Eye (tissue), 1 donor: ENCODE measurements at regions not wholly inside any gene's neighbourhood (a gene's known extent, or its start where the extent isn't known, plus 50 kb on each side); places are given as distances from the start of the nearest gene placed in this dataset.

Experiments
- DNase-seq: peaks from one replicate; pipeline ENCODE4 v3.0.0-alpha.2; 2015

DNA sequence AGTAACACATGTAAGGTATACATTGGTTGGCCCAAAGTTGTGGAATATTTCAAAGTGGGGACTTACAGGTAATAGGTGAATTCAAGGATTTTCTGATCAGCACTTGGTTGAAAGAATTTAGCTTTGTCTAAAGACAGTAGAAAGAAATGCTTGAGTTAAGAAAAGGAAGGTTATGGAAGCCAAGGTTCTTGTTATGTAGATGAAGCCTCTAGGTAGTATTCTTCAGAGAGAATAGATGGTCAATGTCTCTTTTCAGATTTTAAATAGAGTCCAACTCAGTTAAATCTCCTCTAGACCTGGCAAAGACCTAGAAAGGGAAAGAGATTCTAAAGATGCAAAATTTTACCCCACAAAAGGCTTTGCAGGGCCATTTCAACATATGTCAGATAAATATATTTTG lies 157.4 kb downstream of the ANKRD30B start:
- no peak for DNase-seq

DNA sequence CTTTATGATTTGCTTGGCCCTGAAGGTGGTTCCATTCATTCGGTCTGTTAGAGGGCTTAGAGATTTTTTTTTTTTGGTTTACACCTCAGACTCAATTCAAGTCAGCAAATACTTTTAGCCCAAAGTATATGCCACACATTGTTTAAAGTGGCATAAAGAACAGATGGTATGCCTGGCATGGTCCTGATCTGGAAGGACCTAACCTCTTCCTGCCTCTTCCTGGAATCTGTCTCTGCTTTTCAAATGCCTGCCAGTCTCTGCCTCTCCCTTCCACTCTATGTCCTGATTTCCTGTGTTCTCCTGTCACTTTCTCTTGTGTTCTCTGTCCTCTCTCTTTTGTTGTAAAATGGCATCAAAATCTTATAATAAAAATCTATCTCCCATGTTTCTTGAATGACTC lies 158.0 kb downstream of the ANKRD30B start:
- no peak for DNase-seq

DNA sequence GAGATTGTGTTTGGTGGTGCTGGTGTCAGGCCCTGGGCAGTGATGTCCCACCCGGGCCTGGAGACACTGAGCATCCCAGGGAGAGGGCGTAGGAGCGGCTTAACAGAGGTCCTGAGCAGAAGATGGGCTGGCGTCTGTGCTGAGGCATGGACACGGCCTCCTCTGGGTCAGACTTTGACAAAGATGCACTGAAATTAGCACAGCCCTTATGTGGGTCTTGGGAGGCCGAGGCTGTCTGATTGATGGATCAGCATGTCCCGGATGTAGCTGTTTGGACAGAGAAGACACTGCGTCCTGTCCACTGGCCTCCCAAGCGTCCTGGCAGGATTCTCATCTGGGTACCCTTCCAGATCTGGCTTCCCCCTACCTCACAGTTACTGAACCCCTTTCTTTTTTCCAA lies 159.4 kb downstream of the ANKRD30B start:
- DNase-seq = no peak

DNA sequence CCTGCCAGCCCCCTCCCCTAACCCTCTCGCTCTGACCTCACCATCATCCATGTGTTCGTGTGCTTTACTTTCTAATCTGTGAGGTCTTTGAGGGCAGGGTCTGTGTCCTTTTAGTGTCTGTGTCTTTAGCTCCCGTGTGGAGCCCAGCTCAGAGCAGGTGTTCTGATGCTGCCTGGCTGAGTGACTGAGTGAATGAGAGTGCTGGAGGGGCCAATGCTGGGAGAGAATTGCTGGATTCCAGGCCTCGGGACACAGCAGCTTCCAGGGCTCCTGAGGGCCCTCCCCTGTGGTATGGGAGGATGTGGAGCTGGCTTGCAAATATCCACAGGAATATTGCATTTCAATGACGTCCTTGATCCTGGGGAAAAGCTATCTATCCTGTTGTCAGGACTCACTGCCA lies 160.6 kb downstream of the ANKRD30B start:
- no peak for DNase-seq

DNA sequence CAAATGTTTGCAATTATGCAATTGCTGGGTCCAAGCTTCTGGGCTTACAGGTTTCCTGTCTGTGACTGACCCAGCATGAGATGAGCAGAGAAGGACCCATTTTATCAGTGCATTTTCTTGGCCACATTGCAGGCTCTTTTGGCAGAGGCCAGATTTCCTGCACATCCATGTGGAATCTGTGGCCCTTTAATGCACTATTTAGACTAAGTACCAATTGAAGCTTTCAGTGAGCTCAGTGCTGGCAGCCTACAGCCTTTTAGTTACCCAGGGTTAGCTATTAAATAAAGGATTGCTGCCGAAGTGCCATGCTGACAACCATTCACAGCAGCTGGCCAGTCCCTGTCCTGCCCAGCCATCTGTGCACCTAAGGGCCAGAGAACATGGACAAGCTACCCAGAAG lies 165.0 kb downstream of the ANKRD30B start:
- DNase-seq = no peak

DNA sequence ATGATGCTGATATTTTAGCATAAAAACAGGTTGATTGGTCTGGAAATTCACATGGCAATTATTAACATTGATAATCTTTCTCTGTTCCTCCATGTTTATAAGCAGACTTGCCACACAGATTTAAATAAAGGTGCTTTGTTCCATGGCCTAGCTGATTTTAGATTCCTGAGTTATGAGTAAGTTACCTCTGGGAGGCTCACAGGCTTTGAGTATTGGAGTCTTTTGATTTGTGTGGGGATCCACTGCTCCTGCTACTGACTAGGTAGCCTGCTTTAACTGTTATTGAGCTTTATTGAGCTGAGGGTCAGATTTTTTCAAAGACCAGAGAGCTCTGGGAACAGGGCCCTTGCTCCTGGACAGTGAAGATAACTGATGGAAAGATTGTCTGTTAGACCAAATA lies 166.1 kb downstream of the ANKRD30B start:
- no peak for DNase-seq

DNA sequence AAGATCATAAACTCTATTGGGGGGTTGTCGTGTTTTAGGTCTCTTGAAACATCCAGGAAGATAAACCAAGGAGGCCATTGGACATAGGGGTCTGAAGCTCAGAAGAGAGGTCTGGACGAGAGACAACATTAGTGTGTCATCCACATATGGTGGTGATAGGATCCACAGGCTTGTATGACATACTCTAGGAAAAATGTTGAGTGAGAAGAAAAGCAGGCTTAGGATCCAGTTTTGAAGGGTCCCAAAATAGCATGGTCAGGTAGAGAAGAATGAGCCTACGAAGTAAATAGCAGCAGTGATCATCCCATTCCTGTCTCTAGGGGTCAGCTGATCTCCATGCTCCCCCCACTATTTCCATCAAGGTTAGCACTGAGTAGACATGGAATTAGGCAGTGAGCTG lies 166.8 kb downstream of the ANKRD30B start:
- no peak for DNase-seq

DNA sequence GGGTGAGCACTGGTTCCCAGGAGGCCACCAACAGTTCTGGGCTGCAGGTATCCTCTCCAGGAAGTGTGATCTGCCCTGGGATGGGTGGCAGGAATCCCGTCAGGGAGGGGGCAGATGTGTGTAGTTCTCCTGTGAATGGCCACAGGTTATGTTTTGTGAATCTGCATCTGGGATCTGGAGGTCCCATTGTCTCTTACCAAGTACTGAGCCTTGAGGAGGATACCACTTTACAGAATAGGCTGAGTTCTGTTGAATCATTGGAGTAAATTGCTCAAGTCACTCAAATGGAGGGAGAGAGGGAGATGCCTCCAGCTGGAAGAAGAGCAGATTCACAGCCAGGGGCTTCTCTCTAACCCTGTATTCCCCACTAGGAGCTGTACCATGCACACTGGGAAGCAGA lies 168.2 kb downstream of the ANKRD30B start:
- DNase-seq = no peak

DNA sequence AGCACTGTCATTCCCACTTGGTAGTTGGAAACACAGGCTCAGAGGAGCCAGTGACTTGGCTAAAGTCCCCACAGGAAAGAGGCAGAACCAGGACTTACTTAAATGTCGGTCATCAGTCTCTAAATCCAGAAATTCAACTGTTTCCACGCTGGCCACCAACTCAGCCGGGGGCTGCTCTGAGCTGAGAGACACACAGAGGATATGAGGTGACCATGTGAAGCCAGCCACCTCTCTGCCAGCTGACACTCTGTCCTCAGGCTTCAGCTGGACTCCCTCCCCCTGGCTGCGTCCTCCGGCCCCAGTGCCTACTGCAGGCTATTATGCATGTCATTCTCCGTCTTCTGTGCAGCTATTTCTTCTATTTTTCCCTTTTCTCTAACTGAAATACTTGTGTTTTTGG lies 168.9 kb downstream of the ANKRD30B start:
- no peak for DNase-seq

DNA sequence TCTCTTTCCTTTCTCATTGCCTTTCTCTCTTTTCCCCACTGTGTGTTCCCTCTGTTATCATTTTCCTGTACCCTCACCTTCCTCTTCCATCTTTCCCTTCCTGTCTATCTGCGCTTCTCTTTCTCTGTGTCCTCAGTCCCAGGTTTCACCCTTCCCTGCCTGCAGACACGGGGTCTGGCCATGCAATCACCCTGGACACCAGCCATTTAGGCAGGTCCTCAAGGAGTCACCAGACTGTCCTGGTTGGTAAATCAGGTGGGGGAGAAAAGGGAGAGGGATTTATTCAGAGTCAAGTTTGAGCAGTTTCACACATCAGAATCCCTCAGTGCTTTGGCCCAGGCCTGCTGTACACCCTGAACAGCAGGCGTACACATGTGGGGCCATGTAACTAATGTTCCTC lies 169.3 kb downstream of the ANKRD30B start:
- no peak for DNase-seq

DNA sequence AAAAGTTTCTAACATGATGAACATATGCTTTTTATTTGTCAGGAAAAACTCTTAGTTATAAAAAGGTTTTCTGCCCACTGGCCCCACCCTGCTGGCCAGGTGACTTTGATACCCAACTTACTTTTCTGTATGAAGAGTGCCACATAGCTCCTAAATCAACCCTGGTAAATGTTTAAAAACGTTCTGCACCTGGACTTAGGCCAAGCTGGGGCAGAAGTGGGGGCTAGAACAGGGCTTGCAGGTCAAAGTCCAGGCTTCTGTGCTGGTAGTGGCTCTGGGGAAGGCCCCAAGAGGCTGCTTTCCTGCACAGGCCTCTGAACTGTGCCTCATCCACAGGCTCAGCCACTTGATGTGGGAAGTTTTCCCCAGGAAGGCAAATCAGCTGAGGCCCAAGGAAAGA lies 171.7 kb downstream of the ANKRD30B start:
- DNase-seq = no peak

DNA sequence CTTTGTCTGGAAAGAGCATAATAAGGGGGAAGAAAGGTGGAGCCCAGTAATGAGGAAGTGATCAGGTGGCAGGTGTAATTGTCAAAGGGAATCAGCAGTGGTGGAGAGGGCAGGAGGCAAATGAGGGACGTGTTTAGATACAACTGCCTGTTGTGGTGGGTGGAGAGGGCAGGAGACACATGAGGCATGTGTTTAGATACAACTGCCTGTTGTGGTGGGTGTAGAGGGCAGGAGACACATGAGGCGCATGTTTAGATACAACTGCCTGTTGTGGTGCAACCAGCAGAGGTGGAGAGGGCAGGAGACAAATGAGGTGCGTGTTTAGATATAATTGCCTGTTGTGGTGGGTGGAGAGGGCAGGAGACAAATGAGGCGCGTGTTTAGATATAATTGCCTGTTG lies 173.1 kb downstream of the ANKRD30B start:
- no peak for DNase-seq

DNA sequence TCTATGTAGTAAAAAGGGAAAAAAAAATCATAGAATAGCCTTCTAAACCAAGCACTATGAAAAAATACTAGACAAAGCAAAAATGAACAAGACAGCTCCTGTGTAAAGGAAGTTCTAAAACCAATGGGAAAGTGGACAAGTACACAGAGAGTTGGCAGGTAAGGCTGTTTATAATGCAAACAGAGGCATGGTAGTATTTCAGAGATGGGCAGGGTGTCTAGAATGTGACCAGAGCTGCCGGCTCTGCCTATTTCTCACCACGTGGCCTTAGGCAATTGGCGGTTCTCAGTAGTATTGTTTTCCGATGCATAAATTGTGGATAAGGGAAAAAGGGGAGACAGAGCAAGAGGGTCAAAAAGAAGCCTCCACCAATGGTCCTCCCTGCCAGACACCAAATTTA lies 173.6 kb downstream of the ANKRD30B start:
- no peak for DNase-seq

DNA sequence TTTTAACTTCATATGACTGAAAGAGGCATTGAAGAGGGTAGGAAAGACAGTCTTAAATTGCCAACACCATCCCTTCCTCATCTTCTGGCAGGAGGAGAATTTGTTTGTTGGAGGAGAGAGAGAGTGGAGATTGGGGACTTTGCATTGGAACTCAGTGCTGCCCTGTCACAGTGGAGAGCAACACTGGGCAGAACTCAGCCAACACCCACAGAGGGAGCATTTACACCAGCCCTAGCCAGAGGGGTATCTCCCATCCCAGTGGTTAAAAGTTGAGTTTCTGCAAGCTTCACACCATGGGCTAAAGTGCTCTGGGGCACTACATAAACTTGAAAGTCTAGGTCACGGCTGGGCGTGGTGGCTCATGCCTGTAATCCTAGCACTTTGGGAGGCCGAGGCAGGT lies 174.1 kb downstream of the ANKRD30B start:
- DNase-seq = no peak

DNA sequence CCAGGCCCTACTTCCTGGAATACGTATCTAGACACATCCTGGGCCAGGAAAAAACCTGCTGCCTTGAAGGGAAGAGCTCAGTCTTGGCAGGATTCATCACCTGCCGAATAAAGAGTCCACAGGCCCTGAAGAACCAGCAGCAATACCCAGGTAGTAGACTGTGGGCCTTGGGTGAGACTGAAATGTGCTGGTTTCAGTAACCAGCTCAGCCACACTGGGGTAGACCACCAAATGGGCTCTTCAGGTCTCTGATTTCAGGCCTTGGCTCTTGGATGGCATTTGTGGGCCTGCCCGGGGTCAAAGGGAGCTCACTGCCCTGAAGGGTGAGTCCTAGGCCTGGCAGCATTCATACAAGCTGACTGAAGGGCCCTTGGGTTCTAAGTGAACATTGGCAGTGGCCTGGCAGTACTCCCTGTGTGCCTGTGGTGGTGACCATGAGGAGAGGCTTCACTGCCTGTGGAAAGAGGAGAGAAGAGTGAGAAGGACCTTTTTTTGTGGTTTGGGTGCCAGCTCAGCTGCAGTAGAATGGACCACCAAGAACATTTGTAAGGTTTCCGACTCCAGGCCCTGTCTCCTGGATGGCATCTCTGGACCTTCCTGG lies 175.1 kb downstream of the ANKRD30B start:
- DNase-seq = no peak

DNA sequence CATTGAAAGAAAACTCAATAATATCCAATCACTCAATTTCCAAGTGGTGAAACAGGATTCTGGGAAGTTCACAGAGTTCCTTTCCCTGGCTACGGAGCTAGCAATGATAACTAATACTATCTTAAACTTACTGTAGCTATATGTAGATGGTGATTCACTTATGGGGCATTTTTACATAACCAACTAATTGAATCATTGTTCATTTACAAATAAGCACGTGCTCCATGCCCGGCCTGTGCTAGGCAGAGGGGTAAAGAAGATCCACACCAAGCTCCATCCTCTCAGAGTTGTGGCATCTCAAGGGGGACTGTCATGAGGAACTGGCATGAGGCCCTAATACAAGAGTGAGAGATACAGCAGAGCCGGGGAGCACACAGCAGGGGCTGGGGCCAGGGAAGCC lies 176.3 kb downstream of the ANKRD30B start:
- no peak for DNase-seq

DNA sequence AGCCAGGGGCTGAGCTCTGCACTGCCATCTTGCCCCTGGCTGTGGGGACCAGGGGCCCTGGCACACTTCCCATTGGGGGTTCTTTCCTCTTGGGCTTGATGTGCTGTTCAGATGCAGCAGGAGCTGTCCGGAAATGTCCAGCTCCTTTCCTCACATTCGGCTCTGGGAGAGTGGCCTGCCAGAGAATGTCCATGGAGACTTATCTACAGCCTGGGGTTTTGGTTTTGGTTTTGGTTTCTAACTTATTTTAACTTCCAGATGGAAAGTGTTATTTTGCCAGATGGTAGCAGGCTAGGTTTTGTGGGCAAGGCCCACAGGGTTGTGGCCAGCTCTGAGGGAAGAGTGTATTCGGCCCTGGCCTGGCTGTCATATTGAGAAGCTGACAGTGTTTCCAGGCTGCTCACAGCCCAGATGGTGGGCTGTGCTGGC lies 177.3 kb downstream of the ANKRD30B start:
- DNase-seq = no peak

DNA sequence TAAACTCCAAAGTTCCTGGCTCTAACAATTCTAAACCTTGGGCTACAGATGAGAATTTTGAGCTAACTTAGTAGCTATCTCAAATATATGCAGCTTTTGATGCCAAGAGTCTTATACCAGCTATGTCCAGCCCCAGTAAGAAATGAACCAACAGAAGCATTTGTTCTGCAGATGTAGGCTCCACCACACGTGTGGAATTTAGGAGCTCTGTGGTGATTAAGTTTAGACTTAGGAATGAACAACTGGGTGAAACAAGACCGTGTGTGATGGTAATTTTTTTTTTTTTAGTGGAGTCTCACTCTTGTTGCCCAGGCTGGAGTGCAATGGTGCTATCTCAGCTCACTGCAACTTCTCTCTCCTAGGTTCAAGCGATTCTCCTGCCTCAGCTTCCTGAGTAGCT lies 179.7 kb downstream of the ANKRD30B start:
- no peak for DNase-seq

DNA sequence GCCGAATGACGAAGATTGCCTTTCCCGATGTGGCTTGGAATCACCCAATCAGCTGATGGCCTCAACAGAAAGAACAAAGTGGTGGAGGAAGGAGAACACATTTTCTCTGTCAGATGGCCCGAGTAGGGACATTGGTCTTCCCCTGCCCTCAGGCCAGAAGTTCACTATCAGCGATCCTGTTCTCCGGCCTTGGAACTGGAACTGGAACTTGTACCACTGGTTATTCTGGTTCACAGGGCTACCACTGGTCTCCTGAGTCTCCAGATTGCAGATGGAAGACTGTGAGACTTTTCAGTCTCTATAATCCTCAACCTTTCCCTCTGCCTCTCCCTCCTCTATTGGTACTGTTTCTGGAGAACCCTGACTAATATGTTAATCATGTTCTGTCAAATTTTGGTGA lies 180.4 kb downstream of the ANKRD30B start:
- no peak for DNase-seq

DNA sequence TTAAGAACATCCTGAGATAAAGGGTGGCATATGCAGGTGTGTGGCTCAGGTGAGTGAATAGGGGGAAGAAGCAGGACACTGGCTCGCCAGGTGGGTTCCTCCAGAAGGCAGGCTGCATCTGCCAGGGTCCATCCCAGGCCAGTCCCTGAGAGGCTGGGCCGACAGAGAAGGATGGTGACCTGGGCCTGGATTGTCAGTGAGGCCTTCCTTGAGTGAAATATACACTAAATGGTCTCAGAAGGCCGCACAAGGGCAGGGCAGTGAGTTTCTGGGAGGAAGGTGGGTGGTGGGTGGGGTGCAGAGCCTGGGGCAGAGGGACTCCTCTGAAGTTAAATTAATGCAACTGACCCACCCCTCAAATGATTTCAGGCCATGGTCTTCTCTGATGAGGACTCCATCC lies 182.1 kb downstream of the ANKRD30B start:
- DNase-seq = no peak

DNA sequence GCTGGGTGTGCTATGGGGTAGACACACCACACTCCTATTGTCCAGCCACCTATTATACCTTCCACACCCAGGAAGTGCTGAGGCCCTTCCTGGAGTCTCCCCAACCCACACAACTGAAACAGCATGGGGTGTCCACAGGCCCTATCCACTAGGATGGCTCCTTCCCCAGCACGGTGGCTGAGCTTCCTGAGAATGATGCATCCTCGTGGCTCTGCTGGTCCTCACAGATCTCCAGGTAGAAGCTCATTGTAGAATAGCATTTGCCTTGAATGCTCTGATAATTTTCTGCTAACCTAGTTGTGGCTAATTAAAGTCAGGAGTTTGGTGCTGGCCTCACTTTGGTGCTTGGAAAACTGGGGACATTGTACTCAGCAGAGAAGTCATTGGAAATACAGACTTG lies 182.6 kb downstream of the ANKRD30B start:
- no peak for DNase-seq

DNA sequence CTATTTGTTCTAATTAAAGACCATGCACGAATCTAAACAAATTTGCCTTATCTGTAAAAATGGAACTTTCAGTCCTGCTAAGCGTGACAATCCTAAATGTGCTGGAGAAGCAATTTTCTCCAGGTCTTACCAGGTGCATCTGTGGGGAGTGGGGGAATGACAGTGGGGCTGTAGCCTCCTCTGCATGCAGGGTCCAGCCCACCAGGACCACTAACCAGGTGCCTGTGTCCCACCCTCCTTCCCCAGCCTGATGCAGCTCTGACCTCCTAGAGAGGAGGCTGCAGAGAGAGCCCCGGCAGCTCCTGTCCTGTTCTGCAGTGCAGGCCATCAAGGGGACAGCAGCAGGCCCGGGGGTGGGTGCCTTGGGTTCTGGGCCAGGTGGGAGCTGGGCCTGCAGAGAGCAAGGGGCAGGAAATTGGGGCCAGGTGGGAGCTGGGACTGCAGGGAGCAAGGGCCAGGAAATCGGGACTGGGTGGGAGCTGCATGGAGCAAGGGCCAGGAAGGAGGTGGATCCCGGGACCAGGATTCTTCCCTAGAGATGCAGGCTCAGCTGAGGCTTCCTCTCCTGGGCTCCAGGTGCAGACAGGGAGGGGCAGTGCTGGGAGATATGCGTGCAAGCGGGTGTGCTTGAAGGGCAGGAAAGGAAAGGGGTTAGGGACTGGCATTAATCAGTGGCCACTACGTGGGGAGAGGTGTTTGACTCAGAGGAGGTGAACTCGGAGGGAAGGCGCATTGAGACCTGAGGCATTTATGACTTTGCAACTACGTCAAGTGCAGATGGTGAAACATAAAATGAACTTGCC lies 185.3 kb downstream of the ANKRD30B start:
- DNase-seq = no peak

DNA sequence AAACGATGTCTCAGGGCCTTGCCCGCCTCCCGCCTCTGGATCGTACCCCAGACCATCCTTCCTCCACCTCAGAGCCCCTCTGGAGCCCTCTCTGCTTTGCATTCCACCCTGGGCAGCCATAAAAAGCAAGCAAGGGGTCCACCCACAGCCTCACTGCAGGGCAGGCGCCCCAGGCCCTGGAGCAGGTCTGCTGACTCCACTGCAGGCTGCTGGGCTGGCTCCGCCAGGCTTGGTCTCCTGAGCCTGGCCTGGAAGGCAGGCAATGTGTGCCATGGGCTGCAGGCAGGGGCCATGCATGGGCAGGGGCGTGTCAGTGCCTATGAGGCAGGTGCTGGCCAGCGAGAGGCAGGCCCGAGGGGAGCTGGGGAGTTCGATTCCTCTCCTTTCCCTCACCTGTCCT lies 186.0 kb downstream of the ANKRD30B start:
- DNase-seq = no peak

DNA sequence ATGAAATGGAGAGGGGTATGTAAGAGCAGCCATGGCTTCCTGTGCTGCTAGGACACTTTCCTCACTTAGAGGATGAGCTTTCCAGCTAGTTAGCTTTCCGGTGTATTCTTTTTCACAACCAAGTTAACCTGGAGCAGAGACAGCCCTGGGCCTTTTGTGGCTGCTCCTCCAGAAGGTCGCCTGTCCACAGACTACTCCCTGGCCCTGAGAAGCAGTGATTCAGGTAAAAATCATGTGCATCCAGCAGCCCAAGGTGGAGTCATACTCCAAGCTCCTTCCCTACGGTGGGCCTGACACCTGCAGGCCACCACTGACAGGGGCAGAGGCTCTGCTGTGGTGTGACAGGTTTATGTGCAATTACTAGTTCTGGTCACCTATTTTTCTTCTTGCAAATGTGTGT lies 187.2 kb downstream of the ANKRD30B start:
- DNase-seq = no peak

DNA sequence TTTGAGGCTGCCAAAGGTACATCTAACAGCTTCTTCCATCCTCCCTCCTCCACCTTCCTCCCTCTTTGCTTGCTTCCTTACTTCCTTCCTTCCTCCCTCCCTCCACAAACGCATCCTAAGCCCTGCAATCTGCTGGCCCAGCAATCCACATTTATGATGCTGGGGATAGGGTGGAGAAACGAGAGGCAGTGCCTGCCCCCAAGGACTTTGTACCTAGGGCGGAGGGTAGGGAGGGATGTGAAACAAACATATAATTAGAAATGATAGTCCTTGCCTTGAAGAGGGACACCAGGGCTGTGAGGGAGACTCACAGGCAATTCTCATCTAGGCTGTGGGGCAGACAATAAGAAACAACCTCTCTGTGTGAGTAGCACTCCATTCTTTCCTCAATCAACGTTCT lies 188.3 kb downstream of the ANKRD30B start:
- DNase-seq = no peak
